Lower lobe of right lung (tissue), 2 donors: ENCODE measurements at regions not wholly inside any gene's neighbourhood (a gene's known extent, or its start where the extent isn't known, plus 50 kb on each side); places are given as distances from the start of the nearest gene placed in this dataset.

Experiments used
- ATAC-seq, 2 donors: fragments of 200-7000 bp; cut with Tn5 transposase; one replicate each; pipeline ENCODE4 v1.9.1; 2020 to 2022; ENCODE audit warnings: mild to moderate bottlenecking in 2 of 2, moderate library complexity in 2 of 2
- DNase-seq: peaks from one replicate; pipeline ENCODE4 v3.0.0-alpha.2; 2020
- H3K27ac ChIP-seq: fragments of 200-600 bp; one replicate; pipeline ENCODE4 v1.8.0; 2022
- H3K27me3 ChIP-seq: fragments of 200-600 bp; one replicate; pipeline ENCODE4 v1.8.0; 2022; ENCODE audit warnings: low read depth
- H3K36me3 ChIP-seq: fragments of 200-600 bp; one replicate; pipeline ENCODE4 v1.8.0; 2022; ENCODE audit warnings: mild to moderate bottlenecking
- H3K4me1 ChIP-seq: fragments of 200-600 bp; one replicate; pipeline ENCODE4 v1.8.0; 2022
- H3K4me3 ChIP-seq: fragments of 200-600 bp; one replicate; pipeline ENCODE4 v1.8.0; 2022; ENCODE audit warnings: mild to moderate bottlenecking
- H3K9me3 ChIP-seq: fragments of 200-600 bp; one replicate; pipeline ENCODE4 v1.8.0; 2022
- CTCF ChIP-seq: fragments of 200-600 bp; IDR thresholded peaks from one replicate; pipeline ENCODE4 v1.8.0; 2022; ENCODE audit warnings: antibody characterized with exemption, mild to moderate bottlenecking
- intact Hi-C: fragments of 100-400 bp; cut with DNase I; formaldehyde crosslinking; loops from one replicate; pipeline ENCODE4 v1.11.0; 2022
- donor health status: DM: no; HTN: yes; CAD: no; lungs with severe emphysema.

DNA sequence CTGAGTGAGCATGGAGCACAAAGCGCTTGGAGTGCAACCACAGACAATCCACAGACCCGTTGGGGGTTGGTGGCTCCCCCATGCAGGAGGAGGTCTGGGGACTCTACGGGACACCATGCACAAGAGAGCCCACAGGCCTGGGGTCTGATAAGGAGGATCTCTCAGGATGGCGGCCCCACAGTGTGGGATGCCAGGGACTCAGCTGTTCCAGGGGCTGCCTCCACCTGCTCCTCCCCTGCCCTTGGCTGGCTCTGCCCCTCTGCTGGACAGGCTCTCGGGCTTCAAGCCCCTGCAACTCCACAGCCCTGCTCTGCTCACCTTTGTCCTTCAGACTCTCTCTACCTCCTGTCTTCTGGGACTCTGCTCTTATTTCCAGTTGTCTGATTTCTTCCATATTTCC is 184.5 kb upstream of the CHRNA7 start:
- H3K9me3 ChIP-seq: no peaks in the 10 kb centered on the region
- DNase-seq (no peak), ATAC-seq (peak in 1 of 2 donors; percentile 29)
- no peaks in the 10 kb centered on the region for H3K36me3 ChIP-seq
- H3K4me1 ChIP-seq: no peaks in the 10 kb centered on the region
- no peak overlapping the region for H3K27ac ChIP-seq
- intact Hi-C loops: no loop called here
- H3K4me3 ChIP-seq: no peak overlapping the region
- H3K27me3 ChIP-seq: no peaks in the 10 kb centered on the region
- TF ChIP-seq CTCF: no peak

DNA sequence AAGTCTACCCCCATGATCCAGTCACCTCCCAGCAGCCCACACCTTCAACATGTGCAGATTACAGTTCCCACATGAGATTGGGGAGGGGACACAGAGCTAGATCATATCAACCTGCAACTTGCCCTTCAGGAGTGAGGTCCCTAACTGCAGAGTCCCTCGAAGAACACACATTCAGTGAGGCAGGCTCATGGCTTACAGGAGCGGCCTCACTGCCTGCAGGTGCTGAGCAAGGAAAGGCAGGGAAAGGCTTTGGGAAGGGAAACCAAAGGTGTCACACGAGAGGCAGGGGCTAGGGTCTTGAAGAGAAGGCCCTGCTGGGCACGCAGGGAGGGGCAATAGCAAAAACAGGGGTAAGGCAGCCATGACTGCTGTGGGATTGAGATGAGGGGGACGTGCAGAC is 182.4 kb upstream of the CHRNA7 start:
- Histone ChIP-seq H3K36me3 (no peaks in the 10 kb centered on the region), H3K27me3 (no peaks in the 10 kb centered on the region), H3K9me3 (no peaks in the 10 kb centered on the region), H3K4me1 (no peaks in the 10 kb centered on the region), H3K4me3 (no peak overlapping the region), H3K27ac (no peak overlapping the region)
- TF ChIP-seq CTCF: no peak
- intact Hi-C loops: no loop called here
- no peak for DNase-seq
- ATAC-seq: no peak

DNA sequence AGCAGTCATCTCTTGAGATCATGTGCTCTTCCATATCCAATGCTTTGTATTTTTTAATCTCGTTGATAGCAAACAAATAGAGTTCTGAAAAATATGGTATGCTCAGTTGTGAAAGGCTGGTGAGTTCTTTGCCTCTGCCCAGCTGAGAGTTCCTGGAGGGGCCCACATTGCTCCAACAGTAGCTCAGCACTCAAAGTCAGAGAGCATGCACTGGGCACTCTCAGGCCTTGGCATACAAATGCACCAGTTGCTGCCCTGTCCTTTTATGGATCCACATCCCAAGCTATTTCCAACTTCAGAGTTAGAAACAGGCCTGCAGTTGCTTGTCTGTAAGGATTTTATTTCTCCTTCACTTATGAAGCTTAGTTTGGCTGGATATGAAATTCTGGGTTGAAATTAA is 181.7 kb upstream of the CHRNA7 start:
- DNase-seq (no peak), ATAC-seq (no peak)
- intact Hi-C loops: no loop called here
- no peak overlapping the region for H3K27ac ChIP-seq
- no peak overlapping the region for H3K4me3 ChIP-seq
- H3K36me3 ChIP-seq: no peaks in the 10 kb centered on the region
- no peaks in the 10 kb centered on the region for H3K9me3 ChIP-seq
- no peak for TF ChIP-seq CTCF
- no peaks in the 10 kb centered on the region for H3K4me1 ChIP-seq
- no peaks in the 10 kb centered on the region for H3K27me3 ChIP-seq

DNA sequence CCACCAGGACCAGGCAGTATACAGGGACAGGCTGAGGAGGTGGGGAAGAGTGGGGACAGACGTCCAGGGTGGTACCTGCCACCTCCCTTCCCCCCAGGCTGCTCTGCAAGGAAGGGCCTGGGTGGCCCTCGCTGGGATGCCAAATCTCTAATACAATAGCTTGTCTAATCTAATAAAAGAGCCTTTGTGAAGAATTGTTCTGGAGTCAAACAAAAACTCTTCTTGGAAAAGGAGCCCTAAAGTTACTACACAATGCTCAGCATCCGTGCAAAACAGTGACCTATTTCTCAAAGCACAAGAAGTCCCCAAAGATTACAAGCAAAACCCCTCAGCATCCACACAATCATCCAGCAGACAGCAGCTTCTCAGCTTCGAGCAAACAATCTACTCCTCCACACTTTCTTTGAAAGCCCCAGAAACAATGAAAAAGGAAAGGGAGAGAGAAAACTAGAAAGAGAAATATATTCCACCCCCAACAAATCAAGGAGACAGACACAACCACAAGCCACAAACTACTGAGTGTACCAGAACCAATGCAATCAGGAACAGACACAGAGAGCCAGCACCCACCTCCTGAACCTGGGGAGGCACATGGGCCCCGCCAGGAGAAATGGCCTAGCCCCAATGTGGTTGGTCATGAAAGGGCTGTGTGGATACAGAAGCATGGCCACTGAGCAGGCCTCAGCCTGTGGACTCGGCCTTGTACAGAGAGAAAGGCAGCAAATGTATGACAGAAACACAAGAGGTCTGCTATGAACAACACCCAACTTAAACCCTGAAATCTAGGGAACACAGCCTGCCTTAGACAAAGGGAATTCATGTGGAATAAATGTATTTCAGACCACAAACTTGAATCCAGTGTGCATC is 177.1 kb upstream of the CHRNA7 start:
- Histone ChIP-seq H3K27ac (no peak overlapping the region), H3K9me3 (no peaks in the 10 kb centered on the region), H3K36me3 (no peaks in the 10 kb centered on the region), H3K4me1 (no peaks in the 10 kb centered on the region), H3K4me3 (no peak overlapping the region), H3K27me3 (no peaks in the 10 kb centered on the region)
- DNase-seq: no peak
- no peak for ATAC-seq
- intact Hi-C loops: no loop called here
- no peak for TF ChIP-seq CTCF

DNA sequence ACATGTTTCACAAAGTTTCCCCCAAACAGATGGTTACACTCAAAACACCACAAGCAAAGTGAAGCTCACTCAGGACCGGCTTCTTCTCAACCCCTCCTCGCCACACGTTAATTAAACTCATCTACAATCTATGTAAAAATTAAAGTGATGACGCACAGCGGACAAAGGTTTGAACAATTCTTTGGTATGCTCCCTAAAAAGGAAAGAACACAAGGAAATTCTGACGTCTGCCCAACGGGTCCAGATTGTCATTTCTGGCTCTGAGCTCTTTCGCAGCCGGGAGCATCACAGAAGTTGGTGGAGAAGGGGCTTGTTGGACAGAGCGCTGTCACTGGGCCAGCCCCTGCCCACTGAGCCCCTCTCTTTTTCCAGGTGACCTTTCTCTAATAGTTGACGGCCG is 173.7 kb upstream of the CHRNA7 start:
- ATAC-seq: no peak
- no peak for DNase-seq
- no peaks in the 10 kb centered on the region for H3K9me3 ChIP-seq
- no peak overlapping the region for H3K27ac ChIP-seq
- intact Hi-C loops: no loop called here
- H3K4me1 ChIP-seq: no peaks in the 10 kb centered on the region
- no peaks in the 10 kb centered on the region for H3K36me3 ChIP-seq
- TF ChIP-seq CTCF: no peak
- no peaks in the 10 kb centered on the region for H3K27me3 ChIP-seq
- H3K4me3 ChIP-seq: no peak overlapping the region
